Left ventricle myocardium inferior (tissue), 1 donor: ENCODE measurements at regions not wholly inside any gene's neighbourhood (a gene's known extent, or its start where the extent isn't known, plus 50 kb on each side); places are given as distances from the start of the nearest gene placed in this dataset.
A peak's percentile ranks its signal among the peaks of the same experiment; 100 is the strongest.

Source experiments
- DNase-seq: peaks from one replicate; pipeline ENCODE4 v3.0.0-alpha.2; 2020
- H3K27ac ChIP-seq: fragments of 200-600 bp; replicated peaks from 2 replicates; pipeline ENCODE4 v1.8.0; 2021
- H3K27me3 ChIP-seq: fragments of 200-600 bp; 2 replicates; pipeline ENCODE4 v1.8.0; 2021; ENCODE audit warnings: low read depth
- H3K36me3 ChIP-seq: fragments of 200-600 bp; 2 replicates; pipeline ENCODE4 v1.8.0; 2021
- H3K4me1 ChIP-seq: fragments of 200-600 bp; 2 replicates; pipeline ENCODE4 v1.8.0; 2021
- H3K4me3 ChIP-seq: fragments of 200-600 bp; 2 replicates; pipeline ENCODE4 v1.8.0; 2021; ENCODE audit warnings: mild to moderate bottlenecking, moderate library complexity
- H3K9me3 ChIP-seq: fragments of 200-600 bp; replicated peaks from 2 replicates; pipeline ENCODE4 v1.8.0; 2021
- intact Hi-C: fragments of 100-400 bp; cut with micrococcal nuclease; formaldehyde crosslinking; loops from one replicate; pipeline ENCODE4 v1.11.0; 2022
- TF ChIP-seq, protein P1 (sequence below): fragments of 200-600 bp; IDR thresholded peaks from 2 replicates; pipeline ENCODE4 v1.8.0; 2021; ENCODE audit warnings: antibody characterized with exemption, mild to moderate bottlenecking, borderline replicate concordance
- donor health status: DM: no; HTN: yes; CAD: no; lungs with severe emphysema.

DNA sequence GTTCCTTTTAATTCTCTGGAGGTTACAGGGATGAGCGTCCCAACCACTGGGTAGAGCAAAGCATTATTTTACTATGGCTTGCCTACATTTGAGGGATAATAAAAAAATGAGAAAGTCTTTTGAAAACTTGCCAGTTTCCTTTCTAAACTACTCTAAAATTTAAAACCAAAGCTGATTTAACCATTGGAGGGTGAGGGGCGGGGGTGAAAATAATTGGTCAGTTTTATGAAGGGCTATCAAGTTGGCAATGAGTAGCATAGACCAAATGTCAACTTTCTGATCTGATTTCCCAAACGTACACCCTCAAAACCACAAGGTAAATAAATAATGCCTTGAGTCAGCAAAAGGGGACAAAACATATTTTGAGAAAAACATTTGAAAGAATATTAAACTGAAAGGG is 85.7 kb upstream of the STK17B start:
- no peak overlapping the region for H3K27ac ChIP-seq
- no peaks in the 10 kb centered on the region for H3K9me3 ChIP-seq
- TF ChIP-seq, protein P1, sequence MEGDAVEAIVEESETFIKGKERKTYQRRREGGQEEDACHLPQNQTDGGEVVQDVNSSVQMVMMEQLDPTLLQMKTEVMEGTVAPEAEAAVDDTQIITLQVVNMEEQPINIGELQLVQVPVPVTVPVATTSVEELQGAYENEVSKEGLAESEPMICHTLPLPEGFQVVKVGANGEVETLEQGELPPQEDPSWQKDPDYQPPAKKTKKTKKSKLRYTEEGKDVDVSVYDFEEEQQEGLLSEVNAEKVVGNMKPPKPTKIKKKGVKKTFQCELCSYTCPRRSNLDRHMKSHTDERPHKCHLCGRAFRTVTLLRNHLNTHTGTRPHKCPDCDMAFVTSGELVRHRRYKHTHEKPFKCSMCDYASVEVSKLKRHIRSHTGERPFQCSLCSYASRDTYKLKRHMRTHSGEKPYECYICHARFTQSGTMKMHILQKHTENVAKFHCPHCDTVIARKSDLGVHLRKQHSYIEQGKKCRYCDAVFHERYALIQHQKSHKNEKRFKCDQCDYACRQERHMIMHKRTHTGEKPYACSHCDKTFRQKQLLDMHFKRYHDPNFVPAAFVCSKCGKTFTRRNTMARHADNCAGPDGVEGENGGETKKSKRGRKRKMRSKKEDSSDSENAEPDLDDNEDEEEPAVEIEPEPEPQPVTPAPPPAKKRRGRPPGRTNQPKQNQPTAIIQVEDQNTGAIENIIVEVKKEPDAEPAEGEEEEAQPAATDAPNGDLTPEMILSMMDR: no peak
- intact Hi-C loops: no loop called here
- H3K4me3 ChIP-seq: no peak overlapping the region
- no peaks in the 10 kb centered on the region for H3K27me3 ChIP-seq
- H3K4me1 ChIP-seq: peaks cover 5% of the 10 kb centered on the region
- H3K36me3 ChIP-seq: peaks cover 34% of the 10 kb centered on the region
- no peak for DNase-seq

DNA sequence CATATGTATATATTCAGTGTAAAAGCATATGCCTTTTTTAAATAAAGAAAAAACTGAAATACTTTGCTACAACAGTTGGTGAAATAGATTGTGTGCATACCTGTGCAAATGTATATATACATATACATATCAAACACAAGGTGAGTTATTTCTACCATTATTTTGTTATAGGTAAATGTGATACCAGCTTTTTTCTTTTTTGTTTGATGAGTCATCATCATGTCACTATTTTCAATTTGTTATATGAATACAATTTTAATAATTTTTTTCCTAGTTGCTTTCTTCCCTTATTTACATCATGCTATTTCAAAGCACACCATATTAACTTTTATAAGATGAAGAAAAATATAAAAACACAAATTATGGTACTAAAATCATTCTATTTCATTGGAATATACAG is 87.0 kb upstream of the STK17B start:
- Histone ChIP-seq H3K27ac (no peak overlapping the region), H3K27me3 (no peaks in the 10 kb centered on the region), H3K9me3 (no peaks in the 10 kb centered on the region), H3K4me1 (peaks cover 16% of the 10 kb centered on the region), H3K36me3 (peaks cover 21% of the 10 kb centered on the region), H3K4me3 (no peak overlapping the region)
- no peak for DNase-seq
- TF ChIP-seq, protein P1: no peak
- intact Hi-C loops: no loop called here

DNA sequence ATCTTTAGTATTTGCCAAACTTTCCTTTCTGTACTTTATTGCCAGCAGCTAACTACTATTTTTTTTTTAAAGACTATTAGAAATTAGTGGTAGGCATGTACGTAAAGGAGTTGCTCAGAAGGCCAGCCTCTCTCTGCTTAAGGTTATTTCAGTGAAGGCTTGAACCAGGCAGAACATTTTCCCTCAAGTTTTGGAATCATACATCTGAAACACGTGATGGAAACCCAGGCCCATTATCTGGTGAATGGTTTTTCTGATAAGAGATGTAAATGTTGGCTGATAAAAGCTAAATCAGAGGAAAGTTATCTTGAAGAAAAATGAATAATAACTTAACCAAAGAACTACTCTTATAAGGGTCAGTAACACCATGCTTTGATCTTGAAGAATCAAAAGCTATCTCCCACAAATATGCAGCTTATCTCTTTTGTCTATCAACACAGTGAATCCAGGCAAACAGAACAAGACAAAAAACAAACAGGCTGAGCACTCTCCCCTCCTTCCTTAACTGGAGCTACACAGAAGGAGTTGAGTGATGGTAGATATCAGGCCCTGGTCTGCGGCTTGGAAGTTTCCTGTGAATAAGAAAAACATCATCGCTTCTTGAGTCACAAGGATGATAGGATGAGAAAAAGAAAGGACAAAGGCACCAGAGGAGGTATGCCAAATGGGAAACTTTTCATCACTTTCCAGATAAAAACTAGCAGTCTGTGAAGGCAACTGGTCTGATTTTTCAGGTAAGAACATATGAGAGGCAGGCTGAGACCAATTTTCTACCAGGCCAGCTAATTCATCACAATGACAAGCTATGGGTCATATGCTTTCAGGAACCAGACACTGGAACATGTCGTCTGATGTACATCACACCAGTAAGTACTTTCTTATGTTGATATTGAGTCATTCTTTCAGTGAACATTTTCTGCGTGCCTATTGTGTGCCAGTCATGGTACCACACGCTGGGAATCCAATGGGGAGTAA is 88.4 kb upstream of the STK17B start:
- no peak overlapping the region for H3K27ac ChIP-seq
- TF ChIP-seq, protein P1: no peak
- H3K27me3 ChIP-seq: no peaks in the 10 kb centered on the region
- DNase-seq: no peak
- H3K4me3 ChIP-seq: no peak overlapping the region
- H3K36me3 ChIP-seq: peaks cover 12% of the 10 kb centered on the region
- intact Hi-C loops: no loop called here
- no peaks in the 10 kb centered on the region for H3K9me3 ChIP-seq
- peaks cover 23% of the 10 kb centered on the region for H3K4me1 ChIP-seq

DNA sequence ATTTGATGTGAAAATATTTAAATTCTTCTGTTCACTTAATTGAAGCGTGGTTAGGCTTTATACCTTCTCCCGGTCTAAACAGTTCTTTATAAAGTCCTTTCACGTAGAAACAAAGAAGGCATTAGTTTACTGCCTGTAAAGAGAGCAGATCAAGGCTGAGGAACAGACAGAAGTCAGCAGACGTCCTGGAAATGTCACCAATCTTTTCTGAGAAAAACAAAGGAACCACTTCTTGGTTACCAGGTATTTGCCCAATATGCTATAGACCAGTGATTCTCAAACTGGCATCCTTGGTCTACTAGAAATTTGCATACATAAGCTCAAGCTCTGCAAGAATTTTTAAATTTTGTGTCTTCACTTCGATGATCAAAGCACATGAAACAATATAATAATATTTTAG is 89.2 kb upstream of the STK17B start:
- no peak overlapping the region for H3K27ac ChIP-seq
- H3K9me3 ChIP-seq: no peaks in the 10 kb centered on the region
- no peak for DNase-seq

DNA sequence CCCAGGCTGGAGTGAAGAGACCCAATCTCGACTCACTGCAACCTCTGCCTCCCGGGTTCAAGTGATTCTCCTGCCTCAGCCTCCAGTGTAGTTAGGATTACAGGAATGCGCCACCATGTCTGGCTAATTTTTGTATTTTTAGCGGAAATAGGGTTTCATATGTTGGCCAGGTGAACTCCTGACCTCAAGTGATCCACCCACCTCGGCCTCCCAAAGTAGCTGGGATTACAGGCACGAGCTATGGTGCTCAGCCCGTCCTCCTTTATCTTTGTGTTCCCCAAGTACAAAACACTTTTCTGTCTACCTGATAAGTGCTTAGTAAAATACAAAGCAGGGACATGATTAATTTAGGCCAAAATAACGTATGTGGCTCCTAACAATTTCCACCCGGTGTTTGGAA is 91.2 kb upstream of the STK17B start:
- H3K27me3 ChIP-seq: no peaks in the 10 kb centered on the region
- H3K4me3 ChIP-seq: no peak overlapping the region
- TF ChIP-seq, protein P1: no peak
- H3K27ac ChIP-seq: peak overlapping the region; percentile 28
- DNase-seq: no peak
- peaks cover 5% of the 10 kb centered on the region for H3K36me3 ChIP-seq
- intact Hi-C loops: no loop called here
- H3K9me3 ChIP-seq: no peaks in the 10 kb centered on the region
- H3K4me1 ChIP-seq: peaks cover 38% of the 10 kb centered on the region

More for the DNA sequence above, 89.2 kb upstream of the STK17B start:
- Histone ChIP-seq H3K27me3 (no peaks in the 10 kb centered on the region), H3K36me3 (peaks cover 12% of the 10 kb centered on the region), H3K4me3 (no peak overlapping the region), H3K4me1 (peaks cover 23% of the 10 kb centered on the region)
- intact Hi-C loops: no loop called here
- TF ChIP-seq, protein P1: no peak
